NCI-H748 treated with DMSO at 0.1 percent for 48 hours (cell line): ENCODE measurements at regions not wholly inside any gene's neighbourhood (a gene's known extent, or its start where the extent isn't known, plus 50 kb on each side); places are given as distances from the start of the nearest gene placed in this dataset.

Experiments used
- DNase-seq: peaks from one replicate; lab custom pipeline; 2025; lab: John Stamatoyannopoulos, UW

DNA sequence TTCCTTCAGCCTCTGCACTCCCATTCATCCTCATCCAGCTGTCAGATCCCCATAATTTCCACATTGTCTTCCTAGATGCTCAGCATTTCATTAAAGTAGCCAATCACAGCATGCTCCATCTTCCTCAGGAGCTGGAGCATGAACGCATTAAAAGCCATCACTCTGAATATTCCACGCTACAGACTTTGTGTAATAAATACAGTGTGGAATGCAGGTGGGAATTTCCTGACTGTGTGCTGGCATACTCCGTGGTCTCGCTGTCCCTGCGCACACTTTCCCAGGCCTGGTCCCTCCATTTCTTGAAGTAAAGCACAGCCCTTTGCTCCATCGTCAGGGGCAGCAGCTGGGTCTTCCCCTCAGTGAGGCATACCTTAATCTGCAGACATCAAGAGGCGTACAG is 123.7 kb upstream of the NCK2 start:
- no peak for DNase-seq

- DNase-seq: no peak
These were observed 126.4 kb upstream of the NCK2 start for GRCh38 chr2:105618351-105618659.

DNA sequence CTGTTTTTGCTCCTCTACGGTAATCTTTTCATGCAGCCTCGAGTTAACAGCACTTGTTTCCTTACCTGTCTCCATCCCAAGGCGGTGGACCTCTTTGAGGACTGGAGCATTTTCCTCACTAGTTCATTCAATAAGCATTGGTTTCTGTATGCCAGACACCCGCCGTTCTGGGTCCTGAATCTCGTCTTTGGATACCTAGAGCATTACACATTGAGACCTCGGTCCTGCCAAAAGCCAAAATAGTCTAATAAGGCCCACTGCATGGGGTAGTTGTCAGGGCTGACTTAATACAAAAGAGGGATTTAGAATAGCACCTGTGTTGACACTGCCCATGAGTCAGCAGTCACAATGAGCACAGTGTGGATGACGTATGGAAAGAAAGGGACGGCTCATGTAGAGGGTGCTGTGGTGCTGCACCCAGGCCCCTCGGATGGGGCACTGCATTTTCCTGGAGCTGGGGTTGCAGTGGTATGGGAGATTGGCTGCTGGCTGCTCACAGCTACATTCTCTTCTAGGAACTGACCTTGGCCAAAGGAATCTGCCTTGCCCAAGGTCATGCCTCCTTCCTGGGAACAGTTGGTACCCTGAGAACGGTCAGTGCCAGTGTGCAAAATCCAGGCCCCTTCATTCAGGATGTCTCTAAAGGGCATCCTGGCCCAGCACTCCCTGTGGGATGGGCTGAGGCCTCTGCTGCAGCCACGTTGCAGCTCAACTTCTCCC is 126.9 kb upstream of the NCK2 start:
- peak; percentile 6 for DNase-seq

DNA sequence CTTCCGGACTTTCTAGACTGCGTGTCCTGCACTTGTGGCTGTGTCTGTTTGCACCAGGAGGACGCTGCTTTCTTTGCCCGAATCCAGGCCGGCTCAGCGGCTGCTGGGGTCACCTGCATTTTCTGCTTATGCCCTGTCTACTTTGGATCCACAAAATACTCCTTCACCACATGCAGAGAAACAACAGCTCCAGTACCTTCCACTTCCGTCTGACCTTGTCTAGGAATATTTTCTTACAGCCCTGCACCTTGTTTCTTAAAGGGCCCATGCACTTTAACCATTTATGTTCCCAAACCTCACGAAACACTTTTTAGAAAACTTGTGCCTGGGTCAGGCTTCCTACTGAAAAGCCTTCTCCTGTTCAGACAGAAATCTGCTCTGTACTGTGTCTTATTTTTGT is 129.4 kb upstream of the NCK2 start:
- DNase-seq: no peak

- DNase-seq: no peak
These were observed 132.8 kb upstream of the NCK2 start for GRCh38 chr2:105611811-105612424.

- no peak for DNase-seq
These were observed 133.4 kb upstream of the NCK2 start for GRCh38 chr2:105611333-105611637.

GRCh38 chr2:105610576-105611332 is 134.0 kb upstream of the NCK2 start:
- DNase-seq: peak; percentile 47

DNA sequence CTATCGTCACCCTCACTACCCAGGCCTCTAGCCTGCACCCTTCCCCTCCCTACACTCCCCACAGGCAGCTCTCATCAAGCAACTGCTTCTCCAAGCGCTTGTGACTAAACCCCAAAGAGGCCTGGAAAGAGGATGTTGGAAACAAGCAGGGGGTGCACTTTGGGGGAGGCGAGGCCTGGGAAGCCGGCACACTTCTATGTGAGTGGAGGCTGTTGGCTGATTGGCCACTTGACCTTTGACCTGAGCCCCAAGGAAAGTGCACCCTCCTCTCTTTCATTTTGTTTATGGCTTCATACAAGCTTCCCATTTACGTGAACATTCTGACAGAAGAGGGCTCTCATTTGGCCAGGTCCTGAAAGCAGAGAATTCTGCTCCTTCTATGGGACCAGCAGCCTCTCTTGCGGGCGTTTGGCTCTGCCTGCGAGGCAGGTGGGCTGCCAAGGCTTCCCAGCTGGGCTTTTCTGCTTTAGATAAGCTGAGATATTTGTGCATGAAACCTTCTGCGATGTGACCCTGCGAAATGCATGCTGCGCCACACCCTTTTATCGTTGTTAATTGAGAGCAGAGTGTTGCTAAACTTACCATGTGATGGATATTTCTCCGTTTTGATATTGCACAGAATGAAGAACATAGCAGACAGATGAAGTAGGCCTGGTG is 134.8 kb upstream of the NCK2 start:
- no peak for DNase-seq

GRCh38 chr2:105607920-105608504 is 136.7 kb upstream of the NCK2 start:
- DNase-seq: no peak

DNA sequence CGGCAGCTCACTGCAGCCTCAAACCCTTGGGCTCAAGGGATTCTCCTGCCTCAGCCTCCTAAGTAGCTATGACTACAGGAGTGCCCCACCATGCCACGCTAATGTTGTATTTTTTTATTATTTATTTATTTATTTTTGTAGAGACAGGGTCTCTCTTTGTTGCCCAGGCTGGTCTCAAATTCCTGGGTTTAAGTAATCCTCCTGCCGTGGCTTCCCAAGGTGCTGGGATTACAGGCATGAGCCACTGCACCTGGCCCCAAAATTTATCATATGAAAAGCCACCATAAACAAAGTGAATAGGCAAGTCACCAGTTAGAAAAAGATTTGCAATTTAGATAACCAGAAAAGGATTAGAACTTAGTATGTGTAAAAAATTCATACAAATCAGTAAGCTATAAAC is 138.6 kb upstream of the NCK2 start:
- no peak for DNase-seq

DNA sequence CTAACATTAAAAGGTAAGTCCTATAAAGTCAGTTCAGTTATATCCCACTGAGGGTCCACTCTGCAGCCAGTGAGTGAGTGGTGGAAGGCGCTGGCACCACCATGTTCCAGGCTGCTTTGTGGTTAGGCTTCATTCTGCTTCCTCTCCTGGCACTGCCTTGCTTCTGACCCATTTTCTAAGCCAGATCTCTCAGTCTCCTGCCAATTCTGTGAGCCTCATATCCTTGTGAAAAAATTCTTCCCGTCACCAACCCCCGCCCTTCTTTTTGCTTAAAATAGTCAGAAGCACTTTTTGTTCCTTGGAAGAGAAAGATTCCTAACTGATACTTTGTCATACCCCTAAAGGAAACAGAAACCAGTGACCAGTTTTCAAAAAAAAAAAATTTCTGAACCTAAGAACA is 139.8 kb upstream of the NCK2 start:
- DNase-seq: no peak

- no peak for DNase-seq
These were observed 143.5 kb upstream of the NCK2 start for GRCh38 chr2:105600949-105601794.

- no peak for DNase-seq
These were observed 144.1 kb upstream of the NCK2 start for GRCh38 chr2:105600602-105600948.

GRCh38 chr2:105600037-105600442 is 144.7 kb upstream of the NCK2 start:
- DNase-seq: no peak

- no peak for DNase-seq
These were observed 145.6 kb upstream of the NCK2 start for GRCh38 chr2:105598829-105599698.

DNA sequence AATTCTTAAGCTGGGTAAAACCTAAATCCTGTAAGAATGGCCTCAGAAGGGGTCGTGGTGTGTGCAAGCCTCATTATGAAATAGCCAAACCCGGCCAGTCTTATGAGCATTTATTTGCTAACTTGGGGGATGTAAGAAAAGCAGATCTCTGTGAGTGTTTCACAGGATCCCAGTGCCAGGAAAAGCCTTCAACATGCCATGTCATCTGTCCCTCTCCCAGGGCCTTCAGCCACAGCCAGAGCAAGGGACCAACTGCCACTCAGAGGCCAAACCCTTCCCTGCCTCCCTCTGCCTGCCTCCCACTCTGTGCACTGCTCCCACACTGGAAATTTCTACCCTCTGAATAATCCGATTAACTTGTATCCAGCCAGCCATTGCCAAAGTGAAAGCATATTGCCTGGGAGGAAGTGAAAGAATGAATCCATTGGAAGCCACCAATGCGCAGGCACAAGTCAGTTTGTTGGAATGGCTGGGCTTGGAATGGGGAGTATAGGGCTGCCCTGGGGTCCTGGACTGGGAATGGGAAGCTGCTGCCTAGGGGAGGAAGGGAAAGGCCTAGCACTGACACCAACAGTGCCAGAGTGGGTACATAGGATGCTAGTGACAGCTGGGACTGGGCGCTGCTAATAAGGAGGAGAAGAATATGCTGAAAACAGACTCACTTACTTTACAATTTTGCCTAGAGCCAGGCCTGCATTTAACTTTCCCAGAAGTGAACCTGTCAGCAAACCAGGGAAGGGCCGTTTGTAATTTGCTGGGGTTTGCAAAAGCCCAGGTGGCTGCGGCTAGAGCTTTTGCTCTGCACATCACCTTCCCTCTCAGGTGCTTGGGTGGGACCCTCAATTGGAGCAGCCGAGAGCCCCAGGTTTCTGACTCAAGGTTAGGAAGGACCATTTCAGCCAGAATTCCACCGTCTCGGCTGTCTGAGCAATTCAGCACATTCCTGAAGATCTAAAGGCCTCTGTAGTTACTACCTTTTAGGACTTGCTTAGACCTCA is 146.6 kb upstream of the NCK2 start:
- DNase-seq: no peak

DNA sequence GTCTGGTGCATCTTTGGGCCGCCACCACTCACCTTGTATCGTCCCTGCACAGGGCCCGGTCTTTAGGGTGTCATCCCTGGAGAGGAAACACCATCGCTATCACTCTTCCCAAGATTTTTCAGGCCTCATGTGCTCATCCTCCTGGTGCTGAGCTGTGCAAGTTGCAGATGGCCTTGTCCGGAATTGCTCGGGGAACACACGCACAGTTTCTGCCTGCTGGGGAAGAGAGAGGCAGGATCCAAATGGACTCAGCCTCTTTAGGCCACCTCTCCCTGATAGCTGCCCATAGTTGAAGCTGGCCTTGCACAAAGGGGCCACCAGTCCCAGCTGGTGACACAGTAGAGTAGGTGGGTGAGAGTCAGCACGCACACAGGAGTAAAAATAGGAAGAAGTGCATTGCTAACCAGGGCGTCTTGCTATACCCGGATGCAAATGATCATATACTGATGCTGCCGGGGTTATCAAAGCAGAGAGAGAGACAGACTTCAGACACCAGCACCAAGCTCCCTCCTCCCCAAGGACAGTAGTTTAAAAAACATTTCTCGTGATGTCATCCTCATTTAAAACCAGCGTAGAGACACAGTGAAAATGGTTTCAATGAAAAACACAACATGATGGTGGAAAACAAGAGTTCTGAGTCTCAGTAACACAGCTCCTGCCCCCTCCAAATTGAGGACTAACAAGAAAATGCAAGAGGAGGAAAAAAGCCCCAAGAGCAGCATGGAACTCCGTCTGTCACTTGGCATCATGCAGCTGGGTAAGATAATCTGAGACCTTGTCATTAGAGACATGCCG is 147.5 kb upstream of the NCK2 start:
- no peak for DNase-seq

GRCh38 chr2:105596411-105596921 is 148.2 kb upstream of the NCK2 start:
- no peak for DNase-seq

DNA sequence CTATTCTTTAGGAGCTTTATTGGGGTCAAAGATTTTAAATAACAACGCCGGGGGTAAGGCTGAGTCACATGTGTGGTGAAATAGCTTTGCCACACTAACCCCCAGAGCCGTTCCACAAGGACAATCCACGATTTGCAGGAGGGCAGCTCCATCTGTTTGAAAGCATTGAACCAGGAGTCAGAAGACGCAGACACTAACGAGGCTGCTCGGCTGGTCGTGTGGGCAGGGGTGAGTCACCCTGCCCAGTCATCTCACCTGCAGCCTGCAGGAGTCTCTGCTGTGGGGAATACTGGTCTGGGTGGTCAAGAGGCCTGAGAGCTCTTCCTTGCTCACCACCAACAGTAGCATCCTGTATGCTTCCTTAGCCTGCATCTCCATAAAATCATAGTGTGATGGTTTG is 149.2 kb upstream of the NCK2 start:
- DNase-seq: no peak
